LHCN-M2 (cell line): ENCODE measurements at regions not wholly inside any gene's neighbourhood (a gene's known extent, or its start where the extent isn't known, plus 50 kb on each side); places are given as distances from the start of the nearest gene placed in this dataset.
A peak's percentile ranks its signal among the peaks of the same experiment; 100 is the strongest.
"Not testable (repeated sequence)": the region's sequence is repeated elsewhere in the genome, so short reads cannot be mapped to it uniquely, and the experiment has no call there.

ENCODE experiments used
- DNase-seq: peaks from one replicate; pipeline ENCODE4 v3.0.0-alpha.2; 2012; ENCODE audit warnings: low read depth

GRCh38 chr17:59493867-59494266 is 71.5 kb upstream of the DHX40 start:
- no peak for DNase-seq

- DNase-seq = no peak
Observed at GRCh38 chr17:59494757-59495368, 70.5 kb upstream of the DHX40 start.

- DNase-seq = no peak
Observed at GRCh38 chr17:59496178-59496577, 69.2 kb upstream of the DHX40 start.

GRCh38 chr17:59498530-59499307 is 66.7 kb upstream of the DHX40 start:
- no peak for DNase-seq

DNA sequence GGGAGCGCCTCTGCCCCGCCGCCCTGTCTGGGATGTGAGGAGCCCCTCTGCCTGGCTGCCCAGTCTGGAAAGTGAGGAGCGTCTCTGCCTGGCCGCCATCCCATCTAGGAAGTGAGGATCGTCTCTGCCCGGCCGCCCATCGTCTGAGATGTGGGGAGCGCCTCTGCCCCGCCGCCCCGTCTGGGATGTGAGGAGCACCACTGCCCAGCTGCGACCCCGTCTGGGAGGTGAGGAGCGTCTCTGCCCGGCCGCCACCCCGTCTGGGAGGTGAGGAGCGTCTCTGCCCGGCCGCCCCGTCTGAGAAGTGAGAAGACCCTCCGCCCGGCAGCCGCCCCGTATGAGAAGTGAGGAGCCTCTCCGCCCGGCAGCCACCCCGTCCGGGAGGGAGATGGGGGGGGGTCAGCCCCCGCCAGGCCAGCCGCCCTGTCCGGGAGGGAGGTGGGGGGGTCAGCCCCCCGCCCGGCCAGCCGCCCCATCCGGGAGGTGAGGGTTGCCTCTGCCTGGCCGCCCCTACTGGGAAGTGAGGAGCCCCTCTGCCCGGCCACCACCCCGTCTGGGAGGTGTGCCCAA is 65.2 kb upstream of the DHX40 start:
- DNase-seq = not testable (repeated sequence)

DNA sequence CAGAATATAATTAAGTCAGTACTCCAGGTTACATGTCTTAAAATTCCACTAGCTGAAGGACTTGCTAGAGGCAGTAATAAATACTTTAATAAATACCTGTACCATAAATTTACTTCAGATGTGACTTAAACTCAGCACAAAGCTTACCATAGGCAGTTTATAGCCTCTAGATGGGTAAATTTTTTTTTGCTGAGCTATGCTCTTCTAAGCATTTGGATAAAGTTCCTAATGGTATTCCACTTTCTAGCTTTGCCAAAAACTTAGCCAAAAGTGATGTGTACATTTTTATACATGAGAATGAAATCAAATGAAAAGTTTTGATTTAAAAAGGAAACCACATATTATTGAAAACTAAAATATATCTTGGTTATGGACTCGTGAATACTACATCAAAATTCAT is 63.7 kb upstream of the DHX40 start:
- no peak for DNase-seq

- DNase-seq = no peak
Observed at GRCh38 chr17:59502800-59503199, 62.6 kb upstream of the DHX40 start.

DNA sequence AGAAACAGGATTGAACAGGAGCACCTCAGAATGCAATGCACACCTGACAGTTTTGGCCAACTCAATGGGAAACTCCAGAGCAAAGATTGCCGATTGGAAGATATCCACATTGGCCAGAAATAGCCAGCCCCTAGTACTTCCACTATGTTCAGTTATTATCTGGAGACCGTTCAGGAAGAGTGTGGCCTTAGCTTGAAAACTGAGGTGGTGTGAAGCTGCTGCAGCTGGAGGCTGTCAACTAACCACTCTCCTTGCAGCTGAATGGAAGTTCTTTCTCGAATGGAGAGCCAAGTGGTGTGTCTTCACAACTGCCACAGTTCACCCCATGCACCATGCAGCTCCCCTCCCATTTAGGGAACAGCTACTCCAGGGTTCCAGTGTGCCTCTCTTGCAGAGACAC is 61.9 kb upstream of the DHX40 start:
- DNase-seq = no peak

GRCh38 chr17:59504821-59505220 is 60.6 kb upstream of the DHX40 start:
- no peak for DNase-seq

GRCh38 chr17:59505610-59506276 is 59.7 kb upstream of the DHX40 start:
- DNase-seq = no peak

DNA sequence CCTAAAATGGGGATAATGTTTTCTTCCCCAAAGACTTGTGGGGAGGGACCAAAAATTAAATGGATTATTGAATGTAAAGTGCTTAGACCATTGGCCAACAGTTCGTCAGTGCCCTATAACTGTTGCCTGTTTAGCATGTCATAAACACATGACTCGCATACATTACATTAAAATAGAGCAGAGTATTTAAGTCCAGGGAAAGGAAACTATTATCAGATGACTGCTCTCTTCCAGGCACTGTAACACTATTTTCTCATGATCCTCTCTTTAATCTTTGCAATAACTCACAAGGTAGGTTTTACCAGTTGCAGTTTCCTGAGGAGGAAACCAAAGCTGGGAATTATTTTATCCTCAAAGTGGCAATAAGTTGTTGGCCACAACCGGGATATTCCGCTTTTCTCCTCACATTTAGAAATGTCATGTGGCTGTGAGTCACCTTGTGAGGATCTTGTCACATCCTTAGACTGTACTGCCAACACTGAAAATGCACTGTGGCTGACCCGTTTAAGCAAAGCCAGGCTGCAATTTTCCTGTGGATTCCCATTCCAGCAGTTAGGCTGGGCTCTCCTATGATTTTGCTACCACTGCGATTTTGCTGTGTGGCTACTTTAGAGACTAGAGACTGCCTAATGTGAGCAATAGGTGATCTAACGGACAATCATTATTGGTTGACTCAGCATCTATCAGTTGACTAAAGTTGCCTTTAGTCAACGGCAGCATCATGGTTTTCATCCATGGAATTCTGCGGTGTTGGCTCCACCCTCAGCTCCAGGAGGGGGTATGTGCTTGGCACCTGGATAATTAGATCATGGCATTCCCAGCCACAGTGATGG is 58.3 kb upstream of the DHX40 start:
- DNase-seq = peak; percentile 61

- DNase-seq = no peak
Observed at GRCh38 chr17:59508999-59509625, 56.3 kb upstream of the DHX40 start.

- DNase-seq = no peak
Observed at GRCh38 chr17:59510611-59511010, 54.8 kb upstream of the DHX40 start.

DNA sequence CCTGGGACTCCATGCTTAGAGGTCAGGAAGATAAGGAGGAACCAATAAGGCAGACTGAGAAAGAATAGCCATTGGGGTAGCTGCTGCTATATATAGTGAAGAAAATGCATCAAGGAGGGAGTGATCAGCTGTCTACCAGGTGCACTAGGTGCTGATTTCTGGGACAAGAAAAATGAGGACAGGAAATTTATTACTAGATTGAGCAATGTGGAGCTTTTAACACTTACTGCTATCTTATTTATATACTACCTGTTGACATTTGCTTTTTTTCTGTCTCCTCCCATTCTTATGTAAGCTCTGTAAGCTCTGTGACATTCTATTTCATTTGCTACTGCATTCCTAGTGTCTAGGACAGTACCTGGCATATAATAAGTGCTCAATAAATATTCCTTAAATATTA is 53.7 kb upstream of the DHX40 start:
- no peak for DNase-seq

DNA sequence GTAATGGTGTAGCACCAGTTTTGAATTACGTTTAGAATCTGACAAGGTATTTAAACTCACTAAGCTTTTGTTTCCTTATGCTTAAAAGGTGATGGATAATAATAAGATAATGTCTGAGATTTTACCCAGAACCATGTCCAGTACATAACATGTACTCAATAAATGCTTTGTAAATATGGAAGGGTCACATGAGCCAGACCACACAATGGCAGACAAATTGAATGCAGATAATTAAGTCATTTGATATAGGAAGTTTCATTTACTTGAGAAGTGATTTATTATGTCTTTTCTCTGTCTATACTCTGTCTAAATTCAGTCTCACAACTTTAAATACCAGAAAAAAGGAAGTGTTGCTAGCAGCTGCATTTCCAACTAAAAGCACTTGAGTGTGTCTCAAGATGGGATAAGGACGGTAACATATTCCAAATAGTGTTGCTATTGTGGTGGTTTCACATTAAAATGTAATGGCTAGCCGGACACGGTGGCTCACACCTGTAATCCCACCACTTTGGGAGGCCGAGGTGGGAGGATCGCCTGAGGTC is 52.5 kb upstream of the DHX40 start:
- DNase-seq = no peak

- peak; percentile 58 for DNase-seq
Observed at GRCh38 chr17:59513934-59514841, 51.2 kb upstream of the DHX40 start.
